ENCODE measurements at regions not wholly inside any gene's neighbourhood (a gene's known extent, or its start where the extent isn't known, plus 50 kb on each side); places are given as distances from the start of the nearest gene placed in this dataset.

DNA sequence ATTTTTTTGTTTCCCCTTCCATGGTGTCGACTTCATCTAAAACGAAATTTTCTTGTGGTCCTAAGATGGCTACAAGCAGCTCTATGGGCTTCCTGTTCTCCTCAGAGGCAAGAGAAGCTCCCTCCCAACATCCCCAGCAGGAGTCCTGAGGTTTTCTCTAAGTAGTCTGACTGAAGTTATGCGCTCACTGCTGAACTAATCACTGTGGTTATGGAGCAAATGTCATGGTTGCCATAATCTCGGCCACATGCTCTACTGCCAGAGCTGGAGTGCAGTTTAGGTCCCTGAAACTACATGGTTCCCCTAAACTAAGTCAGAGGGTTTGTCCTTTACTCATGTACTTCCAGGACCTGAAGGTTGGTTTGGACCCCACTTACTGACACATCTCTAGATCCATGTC, 68.0 kb upstream of the MAMDC2 start:
- H3K4me1 ChIP-seq (replicated peaks): no peaks in the 10 kb centered on the region
- intact Hi-C loops (cut with DNase I): loop anchor here (10.0 kb wide), 1 partner anchor 249 kb away; no protein-coding TSS in a partner anchor
- no peak for DNase-seq (ENCODE audit: low spot score)
- H3K9me3 ChIP-seq: no peaks in the 10 kb centered on the region
- no peak overlapping the region for H3K4me3 ChIP-seq
- no peaks in the 10 kb centered on the region for H3K36me3 ChIP-seq
- TF ChIP-seq POLR2A (IDR thresholded peaks at IDR 0.05) (no peak), POLR2AphosphoS5 (IDR thresholded peaks at IDR 0.05) (no peak)
- TF ChIP-seq, protein P1, sequence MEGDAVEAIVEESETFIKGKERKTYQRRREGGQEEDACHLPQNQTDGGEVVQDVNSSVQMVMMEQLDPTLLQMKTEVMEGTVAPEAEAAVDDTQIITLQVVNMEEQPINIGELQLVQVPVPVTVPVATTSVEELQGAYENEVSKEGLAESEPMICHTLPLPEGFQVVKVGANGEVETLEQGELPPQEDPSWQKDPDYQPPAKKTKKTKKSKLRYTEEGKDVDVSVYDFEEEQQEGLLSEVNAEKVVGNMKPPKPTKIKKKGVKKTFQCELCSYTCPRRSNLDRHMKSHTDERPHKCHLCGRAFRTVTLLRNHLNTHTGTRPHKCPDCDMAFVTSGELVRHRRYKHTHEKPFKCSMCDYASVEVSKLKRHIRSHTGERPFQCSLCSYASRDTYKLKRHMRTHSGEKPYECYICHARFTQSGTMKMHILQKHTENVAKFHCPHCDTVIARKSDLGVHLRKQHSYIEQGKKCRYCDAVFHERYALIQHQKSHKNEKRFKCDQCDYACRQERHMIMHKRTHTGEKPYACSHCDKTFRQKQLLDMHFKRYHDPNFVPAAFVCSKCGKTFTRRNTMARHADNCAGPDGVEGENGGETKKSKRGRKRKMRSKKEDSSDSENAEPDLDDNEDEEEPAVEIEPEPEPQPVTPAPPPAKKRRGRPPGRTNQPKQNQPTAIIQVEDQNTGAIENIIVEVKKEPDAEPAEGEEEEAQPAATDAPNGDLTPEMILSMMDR (IDR thresholded peaks at IDR 0.05): no peak
- no peak overlapping the region for H3K27ac ChIP-seq
- no peaks in the 10 kb centered on the region for H3K27me3 ChIP-seq (replicated peaks; ENCODE audit: insufficient read depth)
- 72% methylated on average over 4 of the region's 4 CpGs for WGBS

DNA sequence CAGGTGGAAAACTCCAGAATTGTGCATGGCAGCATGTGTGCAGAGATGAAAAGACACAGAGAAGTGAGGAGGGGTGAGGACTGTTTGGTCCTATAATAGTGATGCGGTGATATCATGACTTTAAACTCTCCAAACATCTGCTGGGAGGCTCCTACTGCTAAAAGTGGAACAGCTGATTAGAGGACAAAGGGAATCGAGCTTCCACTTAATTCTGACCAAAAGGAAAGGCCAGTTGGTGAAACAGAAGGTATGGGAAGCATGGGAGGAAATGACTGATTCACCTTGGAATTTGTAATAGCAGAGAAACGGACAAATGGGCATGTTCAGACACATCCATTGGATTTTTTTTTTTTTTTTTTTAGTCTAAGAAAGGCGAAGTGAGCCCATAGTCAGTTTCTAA, 67.5 kb upstream of the MAMDC2 start:
- Histone ChIP-seq H3K27ac (no peak overlapping the region), H3K9me3 (no peaks in the 10 kb centered on the region), H3K36me3 (no peaks in the 10 kb centered on the region), H3K27me3 (replicated peaks; ENCODE audit: insufficient read depth) (no peaks in the 10 kb centered on the region), H3K4me1 (replicated peaks) (no peaks in the 10 kb centered on the region), H3K4me3 (no peak overlapping the region)
- no peak for DNase-seq (ENCODE audit: low spot score)
- no peak for TF ChIP-seq POLR2A (IDR thresholded peaks at IDR 0.05)
- TF ChIP-seq, protein P1 (IDR thresholded peaks at IDR 0.05): no peak
- no peak for TF ChIP-seq POLR2AphosphoS5 (IDR thresholded peaks at IDR 0.05)
- intact Hi-C loops (cut with DNase I): loop anchor here (10.0 kb wide), 1 partner anchor 249 kb away; no protein-coding TSS in a partner anchor
- 44% methylated on average over 4 of the region's 4 CpGs for WGBS

DNA sequence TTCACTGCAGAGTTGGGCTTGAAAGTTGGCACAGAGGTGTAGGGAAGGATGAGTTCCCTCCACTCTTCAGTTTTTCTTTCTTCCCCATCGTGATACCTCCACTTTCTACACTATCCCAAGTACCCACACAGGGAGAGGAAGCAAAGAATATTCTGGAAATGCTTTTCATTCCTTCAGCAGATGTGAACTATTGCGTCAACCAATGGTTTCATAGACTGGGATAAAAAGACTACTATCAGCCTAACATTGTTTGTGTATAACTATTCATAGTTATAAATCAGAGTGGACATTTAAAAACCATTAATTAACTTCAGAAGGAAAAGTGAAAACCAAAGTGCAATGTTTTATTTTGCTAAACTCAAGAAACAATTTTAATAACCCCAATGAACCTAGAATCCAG, 63.6 kb upstream of the MAMDC2 start:
- intact Hi-C loops (cut with DNase I): no loop called here
- Histone ChIP-seq H3K4me3 (no peak overlapping the region), H3K4me1 (replicated peaks) (no peaks in the 10 kb centered on the region), H3K36me3 (no peaks in the 10 kb centered on the region), H3K27me3 (replicated peaks; ENCODE audit: insufficient read depth) (no peaks in the 10 kb centered on the region), H3K27ac (no peak overlapping the region), H3K9me3 (no peaks in the 10 kb centered on the region)
- TF ChIP-seq POLR2AphosphoS5 (IDR thresholded peaks at IDR 0.05) (no peak), POLR2A (IDR thresholded peaks at IDR 0.05) (no peak)
- TF ChIP-seq, protein P1 (IDR thresholded peaks at IDR 0.05): no peak
- 93% methylated on average over 2 of the region's 2 CpGs for WGBS
- no peak for DNase-seq (ENCODE audit: low spot score)

DNA sequence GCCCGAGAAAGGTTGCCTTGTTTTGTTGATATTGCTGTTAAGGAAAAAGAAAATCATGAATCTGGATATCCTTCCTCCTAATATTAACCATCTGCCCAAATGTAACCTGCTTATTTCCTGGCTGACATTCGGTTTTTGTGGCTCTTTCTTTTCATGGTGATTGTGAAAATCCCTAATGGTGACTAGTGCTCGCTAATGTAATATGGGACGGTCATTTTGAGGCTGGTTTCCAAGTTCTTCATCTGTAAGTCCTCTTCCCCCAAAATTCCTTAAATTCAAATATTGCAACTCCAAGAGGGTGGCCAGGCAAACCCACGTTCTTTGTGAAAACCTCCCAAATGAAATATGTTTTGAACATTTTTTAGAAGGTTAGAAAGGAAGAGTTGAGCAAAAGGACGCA, 63.1 kb upstream of the MAMDC2 start:
- H3K9me3 ChIP-seq: no peaks in the 10 kb centered on the region
- no peak overlapping the region for H3K27ac ChIP-seq
- no peak for TF ChIP-seq POLR2A (IDR thresholded peaks at IDR 0.05)
- TF ChIP-seq, protein P1 (IDR thresholded peaks at IDR 0.05): no peak
- TF ChIP-seq POLR2AphosphoS5 (IDR thresholded peaks at IDR 0.05): no peak
- no peaks in the 10 kb centered on the region for H3K36me3 ChIP-seq
- intact Hi-C loops (cut with DNase I): no loop called here
- no peak for DNase-seq (ENCODE audit: low spot score)
- H3K4me3 ChIP-seq: no peak overlapping the region
- H3K4me1 ChIP-seq (replicated peaks): no peaks in the 10 kb centered on the region
- 91% methylated on average over 6 of the region's 6 CpGs for WGBS
- no peaks in the 10 kb centered on the region for H3K27me3 ChIP-seq (replicated peaks; ENCODE audit: insufficient read depth)

DNA sequence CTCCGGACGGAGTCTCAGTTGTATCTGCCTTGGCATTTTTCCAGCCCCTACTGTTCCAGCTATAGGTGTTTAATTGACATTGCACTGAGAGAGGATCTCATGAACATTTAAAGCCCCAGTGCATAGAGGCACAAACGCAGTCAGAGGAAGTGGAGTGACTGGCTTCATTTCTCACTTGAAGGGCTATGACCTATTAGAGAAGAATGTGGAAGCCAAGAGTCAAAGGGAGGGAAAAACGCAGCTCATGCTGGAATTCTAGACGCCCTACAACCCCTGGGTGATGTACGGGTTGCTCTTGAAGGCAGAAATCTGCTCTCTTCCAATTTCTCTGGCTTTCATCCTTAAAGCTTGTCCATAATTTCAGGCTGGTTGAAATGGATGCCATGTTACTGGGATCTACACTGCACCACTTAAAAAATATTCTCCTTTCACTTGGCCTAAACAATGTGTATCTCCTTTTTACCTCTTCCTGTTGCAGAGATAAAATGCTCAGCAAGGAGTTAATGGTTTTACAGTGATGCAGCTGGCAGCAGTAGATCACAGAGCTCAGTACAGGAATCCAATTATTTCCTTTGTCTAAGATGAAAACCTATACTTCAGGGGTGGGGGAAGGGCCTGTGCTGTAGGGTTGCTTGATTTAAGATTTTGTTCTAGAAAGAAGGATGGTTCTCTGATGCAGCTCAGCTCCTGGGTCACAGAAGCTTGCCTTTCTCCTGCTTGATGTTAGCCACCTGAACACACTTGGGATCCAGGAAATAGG, 61.8 kb upstream of the MAMDC2 start:
- no peak for DNase-seq (ENCODE audit: low spot score)
- intact Hi-C loops (cut with DNase I): no loop called here
- 70% methylated on average over 6 of the region's 6 CpGs for WGBS
- Histone ChIP-seq H3K4me3 (no peak overlapping the region), H3K27ac (no peak overlapping the region), H3K36me3 (no peaks in the 10 kb centered on the region), H3K9me3 (no peaks in the 10 kb centered on the region), H3K4me1 (replicated peaks) (no peaks in the 10 kb centered on the region), H3K27me3 (replicated peaks; ENCODE audit: insufficient read depth) (no peaks in the 10 kb centered on the region)
- TF ChIP-seq, protein P1 (IDR thresholded peaks at IDR 0.05): no peak
- no peak for TF ChIP-seq POLR2AphosphoS5 (IDR thresholded peaks at IDR 0.05)
- no peak for TF ChIP-seq POLR2A (IDR thresholded peaks at IDR 0.05)
